Heart right ventricle (tissue), 16 donors: ENCODE measurements at regions not wholly inside any gene's neighbourhood (a gene's known extent, or its start where the extent isn't known, plus 50 kb on each side); places are given as distances from the start of the nearest gene placed in this dataset.

Experiments
- ATAC-seq, 8 donors: fragments of 200-7000 bp; cut with Tn5 transposase; one replicate each; pipeline ENCODE4 v1.9.1; 2020; ENCODE audit warnings: mild to moderate bottlenecking in 8 of 8, moderate library complexity in 8 of 8, moderate number of reproducible peaks in 1 of 8
- DNase-seq, 2 donors: peaks; one replicate each; pipeline ENCODE4 v3.0.0-alpha.2; 2020
- H3K27ac ChIP-seq, 10 donors: fragments of 200-600 bp; sonication (generic) in 2 of 10; one replicate each; pipeline versions ENCODE4 v1.5.0 to v1.8.0; 2020 to 2022; ENCODE audit warnings: mild to moderate bottlenecking in 3 of 10
- H3K27me3 ChIP-seq, 7 donors: fragments of 200-600 bp; one replicate each; pipeline ENCODE4 v1.8.0; 2021 to 2022; ENCODE audit warnings: mild to moderate bottlenecking in 2 of 7
- H3K36me3 ChIP-seq, 9 donors: fragments of 200-600 bp; sonication (generic) in 1 of 9; one replicate each; pipeline versions ENCODE4 v1.5.0 to v1.8.0; 2020 to 2022; ENCODE audit warnings: mild to moderate bottlenecking in 2 of 9
- H3K4me1 ChIP-seq, 9 donors: fragments of 200-600 bp; sonication (generic) in 1 of 9; one replicate each; pipeline versions ENCODE4 v1.5.0 to v1.8.0; 2020 to 2022; ENCODE audit warnings: mild to moderate bottlenecking in 4 of 9
- H3K4me3 ChIP-seq, 10 donors: fragments of 200-600 bp; sonication (generic) in 2 of 10; one replicate each; pipeline versions ENCODE4 v1.5.0 to v1.8.0; 2020 to 2022; ENCODE audit warnings: mild to moderate bottlenecking in 7 of 10, moderate library complexity in 2 of 10
- H3K9me3 ChIP-seq, 11 donors: fragments of 200-600 bp in 10 of 11; sonication (generic) in 2 of 11; one replicate each; pipeline versions ENCODE4 v1.5.0 to v1.8.0; 2013 to 2022; ENCODE audit warnings: mild to moderate bottlenecking in 2 of 11, control low read depth in 1 of 11, moderate library complexity in 1 of 11
- CTCF ChIP-seq, 9 donors: fragments of 200-600 bp; sonication (generic) in 2 of 9; IDR thresholded peaks; one replicate each; pipeline versions ENCODE4 v1.5.0 to v1.8.0; 2021 to 2022; ENCODE audit warnings: antibody characterized with exemption in 9 of 9, mild to moderate bottlenecking in 5 of 9, moderate library complexity in 1 of 9
- WGBS, 2 donors: extraction: QIAGEN DNeasy Blood & Tissue Kit; methylation state at CpG; one replicate each; pipeline ENCODE4 v1.1.7; 2013; ENCODE audit warnings: inconsistent platforms in 1 of 2; 5-methylcytosine and 5-hydroxymethylcytosine counted together
- intact Hi-C, 10 donors: fragments of 100-400 bp; cut with DNase I; formaldehyde crosslinking; loops; one replicate each; pipeline versions ENCODE4 v1.11.1 to v1.14.2; 2022
- donor health status: Arrhythmogenic right ventricular cardiomyopathy.
- donor health status: ischemic (EF 13 %, LVEDD 7.1; RV severe dilation, severe dysfunction).
- donor health status: healthy with polysubstance abuse.
- donor health status: DM: no; HTN: yes; CAD: no.
- donor health status: DM: no; HTN: no; CAD: no.
- donor health status: ischemic (EF 25% LVEDD 6.9; RV normal size, moderate dysfunction).
- donor health status: ischemic (EF 25% LVEDD 5.7; RV mildly dilated, moderate dysfunction).
- donor health status: healthy.
- donor health status: DM: yes; HTN: yes; CAD: no.
- donor health status: Ischemic cardiomyopathy.
- donor health status: ischemic (EF 35%, LVEDD 5.7; RV mildly dilated, moderate dysfunction).
- donor health status: nonischemic (EF 11% LVEDD 7.7; RV severe dilation, severe dysfunction).
- donor health status: DM: yes; HTN: yes; CAD: no.
- donor health status: PGD.
- donor health status: ischemic (EF 29% LVEDD 5.4; RV normal size, mild dysfunction).
- donor health status: nonischemic (EF 23%, LVEDD 6.1; RV moderate dilation, normal function).

GRCh38 chr1:102296116-102296515 lies 299.4 kb upstream of the OLFM3 start:
- H3K36me3 ChIP-seq: no peaks in the 10 kb centered on the region
- H3K4me3 ChIP-seq: no peak overlapping the region
- no peaks in the 10 kb centered on the region for H3K4me1 ChIP-seq
- DNase-seq: no peak
- H3K27me3 ChIP-seq: no peaks in the 10 kb centered on the region
- TF ChIP-seq CTCF (IDR thresholded peaks at IDR 0.05): no peak
- peaks cover 0 to 10% (median 0%) of the 10 kb centered on the region in 11 donors for H3K9me3 ChIP-seq
- WGBS, 2 donors: 85% methylated on average over 3 of the region's 3 CpGs
- intact Hi-C loops: no loop called here
- no peak for ATAC-seq
- no peak overlapping the region for H3K27ac ChIP-seq

- Histone ChIP-seq H3K4me3 (no peak overlapping the region), H3K27ac (no peak overlapping the region), H3K4me1 (no peaks in the 10 kb centered on the region), H3K9me3 (peaks cover 0 to 40% (median 2%) of the 10 kb centered on the region in 11 donors), H3K36me3 (no peaks in the 10 kb centered on the region), H3K27me3 (no peaks in the 10 kb centered on the region)
- intact Hi-C loops: no loop called here
- DNase-seq (no peak), ATAC-seq (no peak)
- WGBS, 2 donors: 44 to 72% methylated on average over 1 of the region's 1 CpG
- TF ChIP-seq CTCF (IDR thresholded peaks at IDR 0.05): no peak
Observed at GRCh38 chr1:102282955-102283354, 286.2 kb upstream of the OLFM3 start.

- no peak overlapping the region for H3K4me3 ChIP-seq
- H3K9me3 ChIP-seq: no peaks in the 10 kb centered on the region
- no peak for TF ChIP-seq CTCF (IDR thresholded peaks at IDR 0.05)
- DNase-seq (no peak), ATAC-seq (no peak)
- H3K4me1 ChIP-seq: no peaks in the 10 kb centered on the region
- no peak overlapping the region for H3K27ac ChIP-seq
- H3K36me3 ChIP-seq: no peaks in the 10 kb centered on the region
- no peaks in the 10 kb centered on the region for H3K27me3 ChIP-seq
- intact Hi-C loops: no loop called here
Observed at GRCh38 chr1:102262994-102263393, 266.3 kb upstream of the OLFM3 start.

- DNase-seq: no peak
- H3K27ac ChIP-seq: no peak overlapping the region
- no peaks in the 10 kb centered on the region for H3K36me3 ChIP-seq
- no peak overlapping the region for H3K4me3 ChIP-seq
- no peaks in the 10 kb centered on the region for H3K9me3 ChIP-seq
- WGBS, 2 donors: 29 to 35% methylated on average over 4 of the region's 4 CpGs
- no peak for ATAC-seq
- no peaks in the 10 kb centered on the region for H3K4me1 ChIP-seq
- intact Hi-C loops: loop anchor here in 1 of 10 donors (10.0 kb wide), 1 partner anchor 178 kb away; no protein-coding TSS in a partner anchor
- no peaks in the 10 kb centered on the region for H3K27me3 ChIP-seq
- no peak for TF ChIP-seq CTCF (IDR thresholded peaks at IDR 0.05)
Observed at GRCh38 chr1:102252731-102253505, 256.2 kb upstream of the OLFM3 start.
